BE2C (cell line): ENCODE measurements at regions not wholly inside any gene's neighbourhood (a gene's known extent, or its start where the extent isn't known, plus 50 kb on each side); places are given as distances from the start of the nearest gene placed in this dataset.

Source experiments
- DNase-seq: peaks from one replicate; pipeline ENCODE4 v3.0.0-alpha.2; 2020
- H3K27me3 ChIP-seq: fragments of 250-450 bp; sonication (Bioruptor Pico); 2 replicates; pipeline ENCODE4 v1.5.1; 2020; ENCODE audit warnings: mild to moderate bottlenecking
- H3K36me3 ChIP-seq: fragments of 250-450 bp; sonication (Bioruptor Pico); 2 replicates; pipeline ENCODE4 v1.5.1; 2020; ENCODE audit warnings: mild to moderate bottlenecking
- H3K4me1 ChIP-seq: fragments of 250-450 bp; sonication (Bioruptor Pico); 2 replicates; pipeline ENCODE4 v1.5.1; 2020
- H3K4me3 ChIP-seq: 2 replicates; pipeline ENCODE4 v1.5.1; 2011; ENCODE audit warnings: low read depth, low read length
- H3K9me3 ChIP-seq: fragments of 250-450 bp; sonication (Bioruptor Pico); 2 replicates; pipeline ENCODE4 v1.5.1; 2020
- CTCF ChIP-seq: IDR thresholded peaks from 2 replicates; pipeline ENCODE4 v1.5.1; 2012; ENCODE audit warnings: mild to moderate bottlenecking, low read depth, low read length

GRCh38 chr3:21938267-21938681, 187.3 kb upstream of the ZNF385D start:
- H3K36me3 ChIP-seq, result no peaks in the 10 kb centered on the region
- H3K4me1 ChIP-seq, result no peaks in the 10 kb centered on the region
- H3K27me3 ChIP-seq, result no peaks in the 10 kb centered on the region
- TF ChIP-seq CTCF, result no peak
- H3K4me3 ChIP-seq, result no peak overlapping the region
- no peaks in the 10 kb centered on the region for H3K9me3 ChIP-seq
- no peak for DNase-seq

GRCh38 chr3:21942328-21942727, 191.3 kb upstream of the ZNF385D start:
- Histone ChIP-seq H3K27me3 (no peaks in the 10 kb centered on the region), H3K9me3 (no peaks in the 10 kb centered on the region), H3K4me1 (no peaks in the 10 kb centered on the region), H3K4me3 (no peak overlapping the region), H3K36me3 (no peaks in the 10 kb centered on the region)
- DNase-seq, result no peak
- TF ChIP-seq CTCF, result no peak

GRCh38 chr3:21944251-21944650, 193.2 kb upstream of the ZNF385D start:
- no peak for DNase-seq
- Histone ChIP-seq H3K4me3 (no peak overlapping the region), H3K4me1 (no peaks in the 10 kb centered on the region), H3K9me3 (no peaks in the 10 kb centered on the region), H3K27me3 (no peaks in the 10 kb centered on the region), H3K36me3 (no peaks in the 10 kb centered on the region)
- no peak for TF ChIP-seq CTCF

- H3K9me3 ChIP-seq, result no peaks in the 10 kb centered on the region
- no peaks in the 10 kb centered on the region for H3K27me3 ChIP-seq
- DNase-seq, result no peak
- no peaks in the 10 kb centered on the region for H3K36me3 ChIP-seq
- TF ChIP-seq CTCF, result no peak
- H3K4me3 ChIP-seq, result no peak overlapping the region
- no peaks in the 10 kb centered on the region for H3K4me1 ChIP-seq
Observed at GRCh38 chr3:21952856-21953255, 201.8 kb upstream of the ZNF385D start.

- H3K4me3 ChIP-seq, result no peak overlapping the region
- no peaks in the 10 kb centered on the region for H3K27me3 ChIP-seq
- TF ChIP-seq CTCF, result no peak
- H3K9me3 ChIP-seq, result no peaks in the 10 kb centered on the region
- no peak for DNase-seq
- H3K4me1 ChIP-seq, result no peaks in the 10 kb centered on the region
- H3K36me3 ChIP-seq, result no peaks in the 10 kb centered on the region
Observed at GRCh38 chr3:21954709-21955108, 203.7 kb upstream of the ZNF385D start.

GRCh38 chr3:21955406-21955805, 204.4 kb upstream of the ZNF385D start:
- H3K4me1 ChIP-seq, result no peaks in the 10 kb centered on the region
- no peaks in the 10 kb centered on the region for H3K27me3 ChIP-seq
- TF ChIP-seq CTCF, result no peak
- no peak overlapping the region for H3K4me3 ChIP-seq
- no peak for DNase-seq
- H3K36me3 ChIP-seq, result no peaks in the 10 kb centered on the region
- no peaks in the 10 kb centered on the region for H3K9me3 ChIP-seq
